Liver (tissue), 8 donors: ENCODE measurements at regions not wholly inside any gene's neighbourhood (a gene's known extent, or its start where the extent isn't known, plus 50 kb on each side); places are given as distances from the start of the nearest gene placed in this dataset.

Source experiments
- DNase-seq: peaks from one replicate; pipeline ENCODE4 v3.0.0-alpha.2; 2017; ENCODE audit warnings: low spot score
- H3K27ac ChIP-seq, 2 donors: one replicate each; pipeline ENCODE4 v1.7.0; 2013; ENCODE audit warnings: inconsistent platforms in 2 of 2, low read length in 2 of 2, control low read depth in 1 of 2, low read depth in 1 of 2, mild to moderate bottlenecking in 1 of 2
- H3K27me3 ChIP-seq, 4 donors: one replicate each; pipeline versions ENCODE4 v1.6.1 to v1.7.0; 2013; ENCODE audit warnings: low read length in 3 of 4, inconsistent platforms in 1 of 4, mild to moderate bottlenecking in 1 of 4, moderate library complexity in 1 of 4; ENCODE audit not compliant: control insufficient read depth in 4 of 4, insufficient read depth in 4 of 4
- H3K36me3 ChIP-seq, 4 donors: one replicate each; pipeline versions ENCODE4 v1.6.1 to v1.7.0; 2013; ENCODE audit warnings: low read length in 3 of 4, mild to moderate bottlenecking in 3 of 4, low read depth in 1 of 4, moderate library complexity in 1 of 4; ENCODE audit not compliant: control insufficient read depth in 4 of 4, insufficient read depth in 3 of 4
- H3K4me1 ChIP-seq, 4 donors: one replicate each; pipeline versions ENCODE4 v1.6.1 to v1.7.0; 2013; ENCODE audit warnings: low read length in 3 of 4, mild to moderate bottlenecking in 3 of 4, moderate library complexity in 1 of 4; ENCODE audit not compliant: control insufficient read depth in 4 of 4, insufficient read depth in 4 of 4
- H3K4me3 ChIP-seq, 3 donors: one replicate each; pipeline versions ENCODE4 v1.6.1 to v1.7.0; 2013; ENCODE audit warnings: low read length in 3 of 3, control low read depth in 1 of 3, low read depth in 1 of 3, mild to moderate bottlenecking in 1 of 3
- H3K9ac ChIP-seq, 2 donors: one replicate each; pipeline ENCODE4 v1.7.0; 2013; ENCODE audit warnings: low read length in 2 of 2, mild to moderate bottlenecking in 2 of 2, moderate library complexity in 2 of 2, control low read depth in 1 of 2, low read depth in 1 of 2
- H3K9me3 ChIP-seq, 4 donors: one replicate each; pipeline versions ENCODE4 v1.6.1 to v1.7.0; 2013; ENCODE audit warnings: low read length in 3 of 4; ENCODE audit not compliant: control insufficient read depth in 4 of 4
- FOXA1 ChIP-seq: IDR thresholded peaks from 2 replicates; pipeline ENCODE4 v1.6.1; 2016; ENCODE audit warnings: antibody characterized with exemption
- FOXA2 ChIP-seq: IDR thresholded peaks from 2 replicates; pipeline ENCODE4 v1.6.1; 2016; ENCODE audit warnings: antibody characterized with exemption
- GABPA ChIP-seq, 2 donors: IDR thresholded peaks in 1 of 2; conservative IDR thresholded peaks in 1 of 2; 2 replicates each; pipeline ENCODE4 v1.6.1; 2016; ENCODE audit warnings: antibody characterized with exemption in 2 of 2, mild to moderate bottlenecking in 1 of 2, moderate library complexity in 1 of 2
- HNF4G ChIP-seq: IDR thresholded peaks from 2 replicates; pipeline ENCODE4 v1.6.1; 2016; ENCODE audit warnings: antibody characterized with exemption
- JUND ChIP-seq, 2 donors: IDR thresholded peaks; 2 replicates each; pipeline ENCODE4 v1.6.1; 2016; ENCODE audit warnings: antibody characterized with exemption in 2 of 2
- NR2F2 ChIP-seq: IDR thresholded peaks from 2 replicates; pipeline ENCODE4 v1.6.1; 2016; ENCODE audit warnings: antibody characterized with exemption
- RAD21 ChIP-seq, 2 donors: IDR thresholded peaks; 2 replicates each; pipeline ENCODE4 v1.6.1; 2016; ENCODE audit warnings: antibody characterized with exemption in 2 of 2, mild to moderate bottlenecking in 2 of 2
- SP1 ChIP-seq: IDR thresholded peaks from 2 replicates; pipeline ENCODE4 v1.6.1; 2018; ENCODE audit warnings: antibody characterized with exemption, mild to moderate bottlenecking
- WGBS: extraction: QIAGEN DNeasy Blood & Tissue Kit; methylation state at CpG from one replicate; pipeline ENCODE4 v1.1.7; 2013; 5-methylcytosine and 5-hydroxymethylcytosine counted together
- TF ChIP-seq, protein P1 (sequence below): IDR thresholded peaks from 2 replicates; pipeline ENCODE4 v1.6.1; 2016; ENCODE audit warnings: antibody characterized with exemption
- TF ChIP-seq, protein P2 (sequence below): fragments of 150-350 bp; IDR thresholded peaks from 2 replicates; pipeline ENCODE4 v1.5.1; 2017; ENCODE audit warnings: improper control_type of control experiment, low read depth, low read length; ENCODE audit not compliant: missing input control
- TF ChIP-seq, protein P3 (sequence below): IDR thresholded peaks from 2 replicates; pipeline ENCODE4 v1.6.1; 2016; ENCODE audit warnings: antibody characterized with exemption
- TF ChIP-seq, protein P4 (sequence below): IDR thresholded peaks from 2 replicates; pipeline ENCODE4 v1.6.1; 2016; ENCODE audit warnings: antibody characterized with exemption, mild to moderate bottlenecking
- donor health status: healthy.
- donor health status: healthy.
- donor health status: healthy.
- donor health status: healthy.
- donor health status: healthy.

DNA sequence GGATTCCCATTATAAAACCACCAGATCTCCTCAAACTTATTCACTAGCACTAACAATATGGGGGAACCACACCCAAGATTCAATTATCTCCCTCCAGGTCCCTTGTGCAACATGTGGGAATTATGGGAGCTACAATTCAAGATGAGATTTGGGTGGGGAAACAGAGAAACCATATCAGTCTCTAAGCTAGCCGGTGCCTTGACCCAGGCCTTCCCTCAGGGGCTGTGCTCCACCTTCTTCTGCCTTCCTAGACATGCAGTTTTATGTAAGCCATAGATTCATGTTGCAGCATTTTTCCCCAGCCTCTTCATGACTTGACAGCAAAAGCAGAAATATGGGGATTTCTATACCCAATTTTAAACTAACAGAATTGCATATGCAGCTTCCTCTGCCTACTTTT, 559.2 kb downstream of the TNS1 start:
- Histone ChIP-seq H3K9ac (no peak overlapping the region), H3K9me3 (no peaks in the 10 kb centered on the region), H3K4me1 (no peaks in the 10 kb centered on the region), H3K27ac (no peak overlapping the region), H3K4me3 (no peak overlapping the region), H3K36me3 (no peaks in the 10 kb centered on the region), H3K27me3 (no peaks in the 10 kb centered on the region)
- TF ChIP-seq JUND (IDR thresholded peaks at IDR 0.05) (no peak), GABPA (IDR thresholded peaks at IDR 0.05 in 1 of 2, conservative IDR thresholded peaks at IDR 0.05 in 1 of 2) (no peak), FOXA1 (no peak), SP1 (no peak), HNF4G (no peak), RAD21 (IDR thresholded peaks at IDR 0.05) (no peak), NR2F2 (no peak)
- TF ChIP-seq, protein P1, sequence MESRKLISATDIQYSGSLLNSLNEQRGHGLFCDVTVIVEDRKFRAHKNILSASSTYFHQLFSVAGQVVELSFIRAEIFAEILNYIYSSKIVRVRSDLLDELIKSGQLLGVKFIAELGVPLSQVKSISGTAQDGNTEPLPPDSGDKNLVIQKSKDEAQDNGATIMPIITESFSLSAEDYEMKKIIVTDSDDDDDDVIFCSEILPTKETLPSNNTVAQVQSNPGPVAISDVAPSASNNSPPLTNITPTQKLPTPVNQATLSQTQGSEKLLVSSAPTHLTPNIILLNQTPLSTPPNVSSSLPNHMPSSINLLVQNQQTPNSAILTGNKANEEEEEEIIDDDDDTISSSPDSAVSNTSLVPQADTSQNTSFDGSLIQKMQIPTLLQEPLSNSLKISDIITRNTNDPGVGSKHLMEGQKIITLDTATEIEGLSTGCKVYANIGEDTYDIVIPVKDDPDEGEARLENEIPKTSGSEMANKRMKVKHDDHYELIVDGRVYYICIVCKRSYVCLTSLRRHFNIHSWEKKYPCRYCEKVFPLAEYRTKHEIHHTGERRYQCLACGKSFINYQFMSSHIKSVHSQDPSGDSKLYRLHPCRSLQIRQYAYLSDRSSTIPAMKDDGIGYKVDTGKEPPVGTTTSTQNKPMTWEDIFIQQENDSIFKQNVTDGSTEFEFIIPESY, result no peak
- DNase-seq, result peak; percentile 16
- 98% methylated on average over 1 of the region's 1 CpG for WGBS

DNA sequence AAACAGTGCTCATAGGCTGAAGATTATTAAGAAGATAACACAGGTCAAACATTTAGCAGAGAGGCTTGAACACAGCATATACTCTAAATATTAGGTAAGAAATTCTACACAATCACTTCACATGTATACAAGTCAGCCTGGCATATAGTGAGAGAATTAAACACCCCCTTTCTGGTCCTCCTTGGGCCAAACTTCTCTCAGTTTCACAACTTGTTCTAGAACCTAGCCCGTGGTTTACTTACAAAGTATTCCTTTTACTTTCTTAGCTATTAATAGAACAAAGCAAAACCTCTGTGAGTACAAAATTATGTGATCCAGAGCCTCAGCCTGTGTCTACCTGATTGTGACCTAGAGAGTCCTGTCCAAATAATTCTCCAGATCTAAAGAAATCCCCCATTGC, 562.8 kb downstream of the TNS1 start:
- Histone ChIP-seq H3K4me3 (no peak overlapping the region), H3K36me3 (no peaks in the 10 kb centered on the region), H3K9ac (no peak overlapping the region), H3K4me1 (no peaks in the 10 kb centered on the region), H3K9me3 (no peaks in the 10 kb centered on the region), H3K27me3 (no peaks in the 10 kb centered on the region), H3K27ac (no peak overlapping the region)
- TF ChIP-seq FOXA1 (no peak), SP1 (no peak), HNF4G (no peak), GABPA (IDR thresholded peaks at IDR 0.05 in 1 of 2, conservative IDR thresholded peaks at IDR 0.05 in 1 of 2) (no peak), FOXA2 (no peak)
- TF ChIP-seq, protein P2, sequence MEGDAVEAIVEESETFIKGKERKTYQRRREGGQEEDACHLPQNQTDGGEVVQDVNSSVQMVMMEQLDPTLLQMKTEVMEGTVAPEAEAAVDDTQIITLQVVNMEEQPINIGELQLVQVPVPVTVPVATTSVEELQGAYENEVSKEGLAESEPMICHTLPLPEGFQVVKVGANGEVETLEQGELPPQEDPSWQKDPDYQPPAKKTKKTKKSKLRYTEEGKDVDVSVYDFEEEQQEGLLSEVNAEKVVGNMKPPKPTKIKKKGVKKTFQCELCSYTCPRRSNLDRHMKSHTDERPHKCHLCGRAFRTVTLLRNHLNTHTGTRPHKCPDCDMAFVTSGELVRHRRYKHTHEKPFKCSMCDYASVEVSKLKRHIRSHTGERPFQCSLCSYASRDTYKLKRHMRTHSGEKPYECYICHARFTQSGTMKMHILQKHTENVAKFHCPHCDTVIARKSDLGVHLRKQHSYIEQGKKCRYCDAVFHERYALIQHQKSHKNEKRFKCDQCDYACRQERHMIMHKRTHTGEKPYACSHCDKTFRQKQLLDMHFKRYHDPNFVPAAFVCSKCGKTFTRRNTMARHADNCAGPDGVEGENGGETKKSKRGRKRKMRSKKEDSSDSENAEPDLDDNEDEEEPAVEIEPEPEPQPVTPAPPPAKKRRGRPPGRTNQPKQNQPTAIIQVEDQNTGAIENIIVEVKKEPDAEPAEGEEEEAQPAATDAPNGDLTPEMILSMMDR, result no peak
- TF ChIP-seq, protein P3, sequence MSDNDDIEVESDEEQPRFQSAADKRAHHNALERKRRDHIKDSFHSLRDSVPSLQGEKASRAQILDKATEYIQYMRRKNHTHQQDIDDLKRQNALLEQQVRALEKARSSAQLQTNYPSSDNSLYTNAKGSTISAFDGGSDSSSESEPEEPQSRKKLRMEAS, result no peak
- TF ChIP-seq, protein P4, sequence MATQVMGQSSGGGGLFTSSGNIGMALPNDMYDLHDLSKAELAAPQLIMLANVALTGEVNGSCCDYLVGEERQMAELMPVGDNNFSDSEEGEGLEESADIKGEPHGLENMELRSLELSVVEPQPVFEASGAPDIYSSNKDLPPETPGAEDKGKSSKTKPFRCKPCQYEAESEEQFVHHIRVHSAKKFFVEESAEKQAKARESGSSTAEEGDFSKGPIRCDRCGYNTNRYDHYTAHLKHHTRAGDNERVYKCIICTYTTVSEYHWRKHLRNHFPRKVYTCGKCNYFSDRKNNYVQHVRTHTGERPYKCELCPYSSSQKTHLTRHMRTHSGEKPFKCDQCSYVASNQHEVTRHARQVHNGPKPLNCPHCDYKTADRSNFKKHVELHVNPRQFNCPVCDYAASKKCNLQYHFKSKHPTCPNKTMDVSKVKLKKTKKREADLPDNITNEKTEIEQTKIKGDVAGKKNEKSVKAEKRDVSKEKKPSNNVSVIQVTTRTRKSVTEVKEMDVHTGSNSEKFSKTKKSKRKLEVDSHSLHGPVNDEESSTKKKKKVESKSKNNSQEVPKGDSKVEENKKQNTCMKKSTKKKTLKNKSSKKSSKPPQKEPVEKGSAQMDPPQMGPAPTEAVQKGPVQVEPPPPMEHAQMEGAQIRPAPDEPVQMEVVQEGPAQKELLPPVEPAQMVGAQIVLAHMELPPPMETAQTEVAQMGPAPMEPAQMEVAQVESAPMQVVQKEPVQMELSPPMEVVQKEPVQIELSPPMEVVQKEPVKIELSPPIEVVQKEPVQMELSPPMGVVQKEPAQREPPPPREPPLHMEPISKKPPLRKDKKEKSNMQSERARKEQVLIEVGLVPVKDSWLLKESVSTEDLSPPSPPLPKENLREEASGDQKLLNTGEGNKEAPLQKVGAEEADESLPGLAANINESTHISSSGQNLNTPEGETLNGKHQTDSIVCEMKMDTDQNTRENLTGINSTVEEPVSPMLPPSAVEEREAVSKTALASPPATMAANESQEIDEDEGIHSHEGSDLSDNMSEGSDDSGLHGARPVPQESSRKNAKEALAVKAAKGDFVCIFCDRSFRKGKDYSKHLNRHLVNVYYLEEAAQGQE, result no peak
- no peak for DNase-seq
- 79% methylated on average over 1 of the region's 1 CpG for whole genome bisulfite sequencing
